Activated CD8-positive, alpha-beta T cell treated with anti-CD3 and anti-CD28 coated beads for 36 hours (primary cell): ENCODE measurements at regions not wholly inside any gene's neighbourhood (a gene's known extent, or its start where the extent isn't known, plus 50 kb on each side); places are given as distances from the start of the nearest gene placed in this dataset.

Source experiments
- ATAC-seq: fragments of 200-7000 bp; cut with Tn5 transposase; one replicate; pipeline ENCODE4 v1.10.0; 2021; ENCODE audit warnings: mild to moderate bottlenecking, moderate library complexity
- CTCF ChIA-PET: fragments of 350-600 bp; sonication (Branson Sonifier 250); formaldehyde crosslinking; loops from one replicate; lab custom pipeline; 2021; ENCODE audit warnings: antibody characterized with exemption; lab: Charles Lee
- POLR2A ChIA-PET: fragments of 350-600 bp; sonication (Branson Sonifier 250); formaldehyde crosslinking; loops from one replicate; lab custom pipeline; 2021; ENCODE audit warnings: antibody characterized with exemption; lab: Charles Lee
- DNase-seq: peaks from one replicate; pipeline ENCODE4 v3.0.0-alpha.2; 2020
- H3K27ac Mint-ChIP-seq: one replicate; pipeline ENCODE4 v1.8.0; 2021; ENCODE audit warnings: mild to moderate bottlenecking, mixed read lengths
- H3K27me3 Mint-ChIP-seq: one replicate; pipeline ENCODE4 v1.8.0; 2021; ENCODE audit warnings: mixed read lengths
- H3K36me3 Mint-ChIP-seq: one replicate; pipeline ENCODE4 v1.8.0; 2021; ENCODE audit warnings: low read depth, mixed read lengths
- H3K4me1 Mint-ChIP-seq: one replicate; pipeline ENCODE4 v1.8.0; 2021; ENCODE audit warnings: low read depth, mixed read lengths
- H3K4me3 Mint-ChIP-seq: one replicate; pipeline ENCODE4 v1.8.0; 2021; ENCODE audit warnings: mild to moderate bottlenecking, moderate library complexity, mixed read lengths
- H3K9me3 Mint-ChIP-seq: one replicate; pipeline ENCODE4 v1.8.0; 2021; ENCODE audit warnings: mixed read lengths
- intact Hi-C: fragments of 100-400 bp; cut with micrococcal nuclease; formaldehyde crosslinking; loops from one replicate; pipeline ENCODE4 v1.10.0; 2022
- TF ChIP-seq, protein P1 (sequence below): fragments of 200-600 bp; IDR thresholded peaks from one replicate; pipeline ENCODE4 v1.8.0; 2022; ENCODE audit warnings: antibody characterized with exemption, mild to moderate bottlenecking

- CTCF ChIA-PET, result interaction anchor here (1.7 kb wide), 1 partner anchor 17 kb away, joined by 4 read pairs; no protein-coding TSS in a partner anchor
- no peak overlapping the region for H3K4me3 Mint-ChIP-seq
- peaks cover 21% of the 10 kb centered on the region for H3K4me1 Mint-ChIP-seq
- intact Hi-C loops, result no loop called here
- no peak overlapping the region for H3K27ac Mint-ChIP-seq
- no peaks in the 10 kb centered on the region for H3K9me3 Mint-ChIP-seq
- DNase-seq (no peak), ATAC-seq (no peak)
- POLR2A ChIA-PET, result no interaction called here
- H3K27me3 Mint-ChIP-seq, result peaks cover 35% of the 10 kb centered on the region
- TF ChIP-seq, protein P1, sequence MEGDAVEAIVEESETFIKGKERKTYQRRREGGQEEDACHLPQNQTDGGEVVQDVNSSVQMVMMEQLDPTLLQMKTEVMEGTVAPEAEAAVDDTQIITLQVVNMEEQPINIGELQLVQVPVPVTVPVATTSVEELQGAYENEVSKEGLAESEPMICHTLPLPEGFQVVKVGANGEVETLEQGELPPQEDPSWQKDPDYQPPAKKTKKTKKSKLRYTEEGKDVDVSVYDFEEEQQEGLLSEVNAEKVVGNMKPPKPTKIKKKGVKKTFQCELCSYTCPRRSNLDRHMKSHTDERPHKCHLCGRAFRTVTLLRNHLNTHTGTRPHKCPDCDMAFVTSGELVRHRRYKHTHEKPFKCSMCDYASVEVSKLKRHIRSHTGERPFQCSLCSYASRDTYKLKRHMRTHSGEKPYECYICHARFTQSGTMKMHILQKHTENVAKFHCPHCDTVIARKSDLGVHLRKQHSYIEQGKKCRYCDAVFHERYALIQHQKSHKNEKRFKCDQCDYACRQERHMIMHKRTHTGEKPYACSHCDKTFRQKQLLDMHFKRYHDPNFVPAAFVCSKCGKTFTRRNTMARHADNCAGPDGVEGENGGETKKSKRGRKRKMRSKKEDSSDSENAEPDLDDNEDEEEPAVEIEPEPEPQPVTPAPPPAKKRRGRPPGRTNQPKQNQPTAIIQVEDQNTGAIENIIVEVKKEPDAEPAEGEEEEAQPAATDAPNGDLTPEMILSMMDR, result no peak
- H3K36me3 Mint-ChIP-seq, result no peaks in the 10 kb centered on the region
Measured at GRCh38 chr17:34502426-34502825, 77.0 kb upstream of the TMEM132E start.

DNA sequence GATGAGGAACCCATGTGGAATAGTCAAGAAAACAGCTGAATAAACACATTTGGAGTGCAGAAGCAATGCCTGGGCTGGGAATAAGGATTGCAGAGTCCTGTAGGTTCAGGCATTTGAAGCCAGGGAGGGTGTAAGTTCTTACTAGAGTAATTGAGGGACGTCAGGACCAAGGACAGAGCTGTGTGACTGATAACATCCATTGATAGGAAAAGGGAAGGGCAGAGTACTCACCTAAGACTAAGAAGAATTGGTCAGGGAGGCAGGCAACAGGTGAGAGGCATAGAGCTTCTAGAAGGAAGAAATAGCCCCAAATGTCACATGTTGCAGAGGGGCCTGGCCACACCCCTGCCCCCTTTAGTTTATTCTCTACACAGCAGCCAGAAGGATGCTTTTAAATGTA is 79.8 kb upstream of the TMEM132E start:
- TF ChIP-seq, protein P1, result no peak
- DNase-seq (peak; percentile 35), ATAC-seq (no peak)
- Mint-ChIP-seq H3K4me1 (peaks cover 10% of the 10 kb centered on the region), H3K36me3 (no peaks in the 10 kb centered on the region), H3K27ac (no peak overlapping the region), H3K9me3 (no peaks in the 10 kb centered on the region), H3K27me3 (peaks cover 23% of the 10 kb centered on the region), H3K4me3 (no peak overlapping the region)
- ChIA-PET POLR2A (no interaction called here), CTCF (no interaction called here)
- intact Hi-C loops, result no loop called here

- no peak for ATAC-seq
- CTCF ChIA-PET, result interaction anchor here (1.1 kb wide), 1 partner anchor 18 kb away, joined by 3 read pairs; no protein-coding TSS in a partner anchor
- Mint-ChIP-seq H3K4me1 (no peaks in the 10 kb centered on the region), H3K27ac (no peak overlapping the region), H3K27me3 (peaks cover 16% of the 10 kb centered on the region), H3K36me3 (no peaks in the 10 kb centered on the region), H3K9me3 (no peaks in the 10 kb centered on the region), H3K4me3 (no peak overlapping the region)
- intact Hi-C loops, result no loop called here
- POLR2A ChIA-PET, result no interaction called here
- no peak for DNase-seq
- TF ChIP-seq, protein P1, result no peak
Measured at GRCh38 chr17:34493917-34494316, 85.5 kb upstream of the TMEM132E start.

DNA sequence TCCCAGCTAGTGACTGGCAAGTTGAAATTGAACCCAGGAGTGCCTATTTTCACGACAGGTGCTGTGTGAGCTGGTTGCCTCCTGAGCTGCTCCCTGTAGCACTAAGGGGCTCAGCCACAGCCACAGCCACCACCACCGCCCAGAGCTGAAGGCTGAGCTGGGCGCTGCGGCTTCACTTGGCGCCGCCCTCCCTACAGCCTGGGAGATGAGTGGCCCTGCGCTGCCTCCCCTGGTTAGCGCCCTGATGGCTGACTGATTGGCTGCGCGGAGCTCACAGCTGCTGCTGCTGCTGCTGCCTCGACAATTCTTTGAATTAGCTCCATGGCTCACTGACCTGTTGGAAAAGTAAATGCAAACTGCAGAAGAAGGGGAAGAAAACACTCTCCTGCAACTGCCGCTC is 91.8 kb upstream of the TMEM132E start:
- ATAC-seq (no peak), DNase-seq (no peak)
- H3K4me3 Mint-ChIP-seq, result no peak overlapping the region
- peaks cover 3% of the 10 kb centered on the region for H3K4me1 Mint-ChIP-seq
- intact Hi-C loops, result no loop called here
- H3K9me3 Mint-ChIP-seq, result no peaks in the 10 kb centered on the region
- POLR2A ChIA-PET, result no interaction called here
- CTCF ChIA-PET, result interaction anchor here (0.9 to 1.6 kb wide), 4 partner anchors 31 to 56 kb away, joined by 3 read pairs; no protein-coding TSS in a partner anchor
- peaks cover 30% of the 10 kb centered on the region for H3K27me3 Mint-ChIP-seq
- no peaks in the 10 kb centered on the region for H3K36me3 Mint-ChIP-seq
- TF ChIP-seq, protein P1, result no peak
- H3K27ac Mint-ChIP-seq, result no peak overlapping the region

DNA sequence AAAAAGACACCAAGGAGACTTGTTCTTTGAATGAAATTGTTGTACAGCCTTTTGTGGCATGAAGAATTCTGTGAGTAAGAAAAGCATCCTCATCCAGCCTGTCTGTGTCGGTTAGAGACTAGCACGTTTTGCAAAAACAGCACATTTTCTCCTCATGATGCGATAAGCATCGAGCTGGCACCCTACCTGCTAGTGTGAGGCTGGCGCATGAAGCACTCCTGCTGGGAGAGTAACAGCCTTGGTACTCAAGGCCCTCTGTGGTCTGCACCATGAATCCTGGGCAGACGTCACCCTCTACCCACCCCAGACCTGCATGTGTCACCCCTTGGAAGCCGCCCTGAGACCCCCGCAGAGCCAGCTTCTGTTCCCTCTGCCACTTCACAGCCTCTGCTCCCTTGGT is 92.6 kb upstream of the TMEM132E start:
- TF ChIP-seq, protein P1, result no peak
- intact Hi-C loops, result no loop called here
- Mint-ChIP-seq H3K4me1 (peaks cover 3% of the 10 kb centered on the region), H3K4me3 (no peak overlapping the region), H3K27ac (no peak overlapping the region), H3K36me3 (no peaks in the 10 kb centered on the region), H3K9me3 (no peaks in the 10 kb centered on the region), H3K27me3 (peaks cover 29% of the 10 kb centered on the region)
- no peak for DNase-seq
- ChIA-PET POLR2A (no interaction called here), CTCF (no interaction called here)
- no peak for ATAC-seq
